ENCODE measurements at regions not wholly inside any gene's neighbourhood (a gene's known extent, or its start where the extent isn't known, plus 50 kb on each side); places are given as distances from the start of the nearest gene placed in this dataset.

- no peak for DNase-seq
Measured at GRCh38 chrX:155682834-155683233, 70.1 kb upstream of the TMLHE start.

GRCh38 chrX:155679715-155680114 is 67.0 kb upstream of the TMLHE start:
- DNase-seq = no peak

- peak in 1 of 14 donors; percentile 0 for DNase-seq
Measured at GRCh38 chrX:155673338-155673737, 60.6 kb upstream of the TMLHE start.

GRCh38 chrX:155666741-155667140 is 54.0 kb upstream of the TMLHE start:
- no peak for DNase-seq

All from C1 segment of cervical spinal cord (tissue), 14 donors.